Left forelimb (tissue), 1 donor: ENCODE measurements at regions not wholly inside any gene's neighbourhood (a gene's known extent, or its start where the extent isn't known, plus 50 kb on each side); places are given as distances from the start of the nearest gene placed in this dataset.
"Not testable (repeated sequence)": the region's sequence is repeated elsewhere in the genome, so short reads cannot be mapped to it uniquely, and the experiment has no call there.

Experiments used
- DNase-seq: peaks from one replicate; pipeline ENCODE4 v3.0.0-alpha.2; 2018; ENCODE audit warnings: low spot score

DNA sequence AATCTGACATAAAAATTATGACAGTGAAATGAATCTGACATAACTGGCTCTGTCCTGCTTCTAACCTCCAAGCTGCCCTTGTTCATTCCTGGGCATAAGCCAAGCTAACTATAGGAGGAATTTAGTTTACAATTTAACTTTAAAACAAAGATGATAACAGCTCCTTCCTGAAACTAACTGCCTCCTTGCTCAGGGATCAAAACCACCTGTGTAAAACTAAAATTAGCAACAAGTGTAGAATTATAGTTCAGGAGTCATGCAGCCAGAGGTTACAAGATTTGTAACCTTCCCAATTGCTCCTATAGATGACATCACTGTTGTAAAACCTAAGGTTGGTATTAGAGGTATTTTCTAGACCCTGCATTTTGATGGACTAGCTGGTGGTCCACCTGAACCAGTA lies 256.4 kb upstream of the POM121L12 start:
- no peak for DNase-seq

DNA sequence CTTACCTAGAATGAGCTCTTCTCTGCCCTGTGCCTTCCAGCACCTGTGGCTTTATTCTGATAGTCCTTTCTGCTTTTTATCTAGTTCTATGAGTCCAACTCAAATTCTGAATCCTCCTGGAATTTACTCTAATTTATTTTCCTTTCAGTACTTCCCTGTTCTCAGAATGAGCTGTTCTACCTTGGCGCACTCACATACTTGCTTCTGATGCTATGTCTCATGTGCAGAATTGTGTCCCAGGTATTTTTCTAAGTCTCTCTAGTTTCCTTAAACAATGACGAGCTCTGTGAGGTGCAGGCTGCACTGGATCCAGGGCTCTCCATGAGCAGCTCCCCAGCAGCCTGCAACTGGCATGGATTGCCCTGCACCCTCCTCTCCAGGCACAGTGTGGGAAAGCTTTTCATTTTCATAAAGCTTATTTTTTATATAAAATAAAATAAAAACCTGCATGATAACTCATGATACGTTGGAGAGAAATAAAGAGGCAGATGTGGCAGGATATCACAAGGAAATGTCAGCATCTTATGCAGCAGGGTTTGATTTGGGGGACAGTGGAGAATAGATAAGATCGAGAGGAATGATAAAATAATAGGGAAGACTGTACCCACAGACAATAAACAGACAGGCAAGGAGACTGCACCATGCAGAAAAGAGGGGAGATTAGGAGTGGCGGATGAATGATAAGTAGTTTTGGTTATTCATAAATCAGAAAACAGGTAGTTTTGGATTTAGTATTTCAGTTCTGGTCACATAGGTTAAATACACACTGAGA lies 258.2 kb upstream of the POM121L12 start:
- no peak for DNase-seq

DNA sequence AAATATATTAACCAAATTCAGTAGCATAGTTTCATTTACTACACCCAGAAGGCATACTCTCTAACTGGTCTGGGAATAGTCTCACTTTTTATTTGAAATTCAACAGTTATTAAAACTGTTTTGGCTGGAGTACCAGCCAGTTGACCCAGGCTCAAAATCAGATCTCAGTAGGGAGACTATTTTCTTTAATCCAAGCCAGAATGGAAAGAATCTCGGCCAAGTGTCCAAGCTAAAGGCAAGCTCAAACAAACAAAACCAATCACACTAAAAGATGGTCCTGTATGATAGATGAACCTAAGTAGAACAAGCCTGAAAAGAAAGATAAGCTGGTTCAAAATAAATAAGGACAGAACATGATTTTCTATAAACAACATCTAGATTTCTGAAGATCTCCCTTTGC lies 259.6 kb upstream of the POM121L12 start:
- DNase-seq, result no peak

DNA sequence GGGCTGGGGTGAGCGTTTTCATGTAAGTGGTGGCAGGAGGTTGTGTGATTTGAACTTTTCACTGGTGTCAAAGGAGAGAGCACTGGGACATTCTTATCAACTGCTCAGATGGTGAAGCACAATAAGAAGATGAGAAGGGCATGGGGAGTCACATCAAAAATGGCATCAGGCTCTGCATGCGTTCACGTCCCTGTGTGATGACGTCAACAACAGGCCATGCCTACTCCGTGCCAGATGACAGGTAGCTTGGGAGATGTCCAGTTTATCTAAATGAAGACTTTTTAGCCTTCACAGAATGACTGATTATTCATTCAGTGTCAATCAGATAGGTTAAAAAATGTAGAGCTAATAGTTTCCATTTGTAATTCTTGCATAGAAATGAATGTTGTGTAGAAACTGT lies 264.3 kb upstream of the POM121L12 start:
- DNase-seq, result no peak

DNA sequence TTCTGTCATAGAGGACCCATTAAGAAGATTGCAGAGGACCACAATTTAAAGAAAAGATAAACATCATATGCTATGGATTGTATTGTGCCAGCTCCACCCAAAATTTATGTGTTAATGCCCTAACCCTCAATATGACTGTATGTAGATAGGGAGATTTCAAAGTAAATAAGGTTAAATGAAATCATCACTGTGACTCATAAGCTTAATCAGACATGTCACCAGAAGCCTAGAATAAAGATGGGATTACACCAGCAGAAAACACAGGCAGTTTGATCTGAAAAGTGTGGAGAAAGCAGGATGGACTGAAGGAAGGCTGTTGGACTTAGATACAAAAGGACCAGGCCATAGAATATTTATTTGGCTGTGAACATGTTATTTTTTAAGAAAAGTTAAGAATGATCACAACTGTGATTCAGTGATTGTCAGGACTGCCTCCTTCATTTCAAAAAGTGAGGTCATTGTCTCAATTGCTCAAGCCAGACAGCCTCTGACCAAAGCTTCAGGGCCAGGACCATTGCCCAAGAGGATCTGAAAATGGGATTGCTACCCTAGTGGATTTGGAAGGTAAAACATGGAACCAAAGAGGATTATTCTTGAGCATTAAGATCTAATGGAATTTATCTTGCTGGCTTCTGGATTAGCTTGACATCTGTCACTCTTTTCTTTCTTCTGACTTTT lies 270.8 kb upstream of the POM121L12 start:
- DNase-seq, result no peak

DNA sequence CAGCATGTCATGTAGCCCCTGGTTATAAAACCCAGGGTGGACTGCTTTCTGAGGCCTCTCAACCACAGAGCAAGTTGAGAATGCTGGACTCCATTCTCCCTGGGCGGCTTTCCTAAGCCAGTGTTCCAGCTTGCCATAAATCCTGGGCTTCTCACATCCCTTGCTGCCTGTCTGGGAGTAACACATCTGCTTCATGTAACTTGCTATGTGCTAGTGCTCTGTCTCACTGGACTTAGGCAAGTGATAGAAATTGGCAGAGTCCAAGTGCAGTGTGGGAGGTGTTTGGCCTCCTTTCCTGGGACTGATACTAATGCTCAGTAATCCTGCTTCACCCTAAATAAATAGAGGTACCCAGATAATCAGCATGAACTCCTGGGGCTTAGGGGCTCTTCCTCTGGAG lies 277.1 kb upstream of the POM121L12 start:
- DNase-seq, result no peak

DNA sequence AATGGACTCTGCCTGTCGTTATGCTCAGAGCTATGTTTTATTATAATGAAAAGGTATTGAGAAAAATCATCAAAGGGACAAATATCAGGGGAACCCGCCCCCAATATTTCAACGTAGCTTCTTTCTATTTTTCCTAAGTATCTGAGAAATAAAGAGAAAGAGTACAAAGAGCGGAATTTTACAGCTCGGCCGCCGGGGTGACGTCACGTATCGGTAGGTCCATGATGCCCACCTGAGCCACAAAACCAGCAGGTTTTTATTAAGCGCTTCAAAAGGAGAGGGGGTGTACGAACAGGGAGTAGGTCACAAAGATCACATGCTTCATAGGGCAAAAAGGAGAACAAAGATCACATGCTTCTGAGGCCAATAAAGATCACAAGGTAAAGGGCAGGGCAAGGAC lies 281.6 kb upstream of the POM121L12 start:
- DNase-seq, result no peak

DNA sequence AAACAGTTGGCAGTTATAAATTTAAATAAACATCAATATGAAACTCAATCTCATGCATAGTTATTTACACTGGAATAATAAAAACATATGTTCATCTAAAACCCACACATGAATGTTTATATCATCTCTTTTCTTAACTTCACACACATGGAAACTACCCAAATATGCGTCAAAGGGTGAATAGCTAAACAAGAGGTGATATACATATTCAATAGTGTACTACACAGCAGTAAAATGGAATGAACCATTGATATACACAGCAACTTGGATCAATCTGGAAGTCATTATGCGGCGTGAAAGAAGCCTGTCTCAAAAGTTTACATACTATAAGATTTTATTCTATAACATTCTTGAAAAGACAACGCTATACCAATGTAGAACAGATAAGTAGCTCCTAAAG lies 282.5 kb upstream of the POM121L12 start:
- no peak for DNase-seq

DNA sequence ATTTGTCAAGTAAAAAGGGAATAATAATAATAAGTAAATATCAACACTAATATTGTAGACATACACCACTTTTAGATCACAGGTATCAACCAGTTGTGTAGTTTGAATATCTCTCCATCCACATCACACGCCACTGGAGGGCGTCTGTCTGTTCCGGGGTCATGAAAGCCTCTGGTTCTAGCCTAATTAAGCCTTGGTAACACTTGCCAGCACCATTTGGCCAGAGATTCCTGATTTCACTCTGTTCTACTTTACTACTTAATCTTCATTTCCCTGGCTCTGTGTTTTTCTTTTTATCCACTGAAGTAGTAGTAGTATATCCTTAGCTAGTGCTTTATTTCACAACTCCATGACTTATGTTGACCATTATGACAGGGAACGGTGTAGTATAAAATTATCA lies 285.6 kb upstream of the POM121L12 start:
- no peak for DNase-seq

DNA sequence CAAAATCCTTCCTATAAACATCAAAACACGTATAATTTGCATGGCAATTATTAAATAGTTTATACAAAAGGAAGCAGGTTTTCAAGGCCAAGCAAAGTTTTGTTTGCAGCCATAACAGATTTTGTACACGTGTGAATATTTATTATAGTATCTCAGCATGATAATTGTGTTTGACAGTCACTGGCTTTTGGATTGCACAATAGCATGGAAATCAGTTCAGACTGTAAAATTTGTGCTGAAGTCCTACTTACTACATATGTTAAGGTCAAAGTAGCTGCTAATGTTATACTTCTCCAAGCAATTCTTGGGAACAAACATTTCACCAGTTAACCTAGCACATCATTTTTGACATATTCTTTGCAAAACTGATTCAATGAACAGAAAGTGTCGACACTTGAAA lies 287.6 kb upstream of the POM121L12 start:
- no peak for DNase-seq

DNA sequence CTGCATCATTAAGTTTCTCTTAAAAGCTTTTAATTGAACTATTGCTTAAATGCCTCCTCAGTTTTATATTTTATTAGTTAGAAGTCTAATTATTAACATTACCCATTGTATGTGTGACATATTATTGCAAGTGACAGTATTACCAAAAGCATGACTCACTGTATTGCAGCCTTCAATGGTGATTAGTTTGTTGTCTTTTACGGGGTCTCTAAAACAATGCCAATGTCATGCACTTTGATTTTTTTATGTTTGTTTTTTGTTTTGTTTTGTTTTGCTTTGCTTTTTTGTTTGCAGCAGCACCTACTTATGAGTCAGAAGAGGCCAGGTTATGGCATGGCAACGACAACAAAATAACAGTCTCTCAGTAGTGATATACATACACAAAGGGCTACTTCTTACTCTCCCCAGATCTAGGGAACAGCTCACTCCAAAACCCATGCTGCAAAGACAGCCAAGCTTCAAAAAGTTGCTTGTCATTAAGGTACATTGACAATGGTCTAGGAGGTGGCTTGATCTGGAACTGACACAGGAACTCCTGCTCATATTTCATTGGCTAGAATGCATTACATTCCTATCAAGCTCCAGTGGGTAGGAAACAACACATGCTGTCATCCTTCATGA lies 293.7 kb upstream of the POM121L12 start:
- no peak for DNase-seq

DNA sequence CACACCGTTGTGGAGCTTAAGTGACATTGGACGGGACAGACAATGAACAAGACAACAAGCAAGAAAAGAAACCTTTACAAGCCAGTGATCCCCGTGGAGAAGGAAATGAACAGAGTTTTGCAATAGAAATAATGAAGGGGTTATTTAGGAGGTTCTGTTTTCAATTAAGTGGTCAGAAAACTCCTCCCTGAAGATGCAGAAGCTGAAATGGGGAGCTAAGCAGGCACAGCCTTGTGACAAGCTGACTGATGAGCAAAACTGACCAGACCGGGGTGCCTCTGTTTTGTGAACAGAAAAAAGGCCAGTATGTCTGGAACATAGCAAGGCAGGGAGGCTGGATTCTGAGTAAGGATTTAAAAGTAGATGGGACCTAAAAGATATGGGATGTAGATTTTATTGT lies 299.8 kb upstream of the POM121L12 start:
- no peak for DNase-seq

DNA sequence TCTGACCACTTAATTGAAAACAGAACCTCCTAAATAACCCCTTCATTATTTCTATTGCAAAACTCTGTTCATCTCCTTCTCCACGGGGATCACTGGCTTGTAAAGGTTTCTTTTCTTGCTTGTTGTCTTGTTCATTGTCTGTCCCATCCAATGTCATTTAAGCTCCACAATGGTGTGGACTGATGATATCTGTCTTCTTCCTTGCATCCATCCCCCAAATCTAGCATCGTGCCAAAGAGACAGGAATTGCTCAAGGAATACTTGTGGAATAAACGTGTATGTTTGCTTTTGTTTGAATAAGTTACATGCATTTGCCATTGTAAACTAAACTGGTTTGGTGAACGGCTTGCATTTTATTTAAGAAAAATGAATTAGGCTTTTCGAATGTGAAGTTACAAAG lies 306.8 kb upstream of the POM121L12 start:
- DNase-seq, result not testable (repeated sequence)

DNA sequence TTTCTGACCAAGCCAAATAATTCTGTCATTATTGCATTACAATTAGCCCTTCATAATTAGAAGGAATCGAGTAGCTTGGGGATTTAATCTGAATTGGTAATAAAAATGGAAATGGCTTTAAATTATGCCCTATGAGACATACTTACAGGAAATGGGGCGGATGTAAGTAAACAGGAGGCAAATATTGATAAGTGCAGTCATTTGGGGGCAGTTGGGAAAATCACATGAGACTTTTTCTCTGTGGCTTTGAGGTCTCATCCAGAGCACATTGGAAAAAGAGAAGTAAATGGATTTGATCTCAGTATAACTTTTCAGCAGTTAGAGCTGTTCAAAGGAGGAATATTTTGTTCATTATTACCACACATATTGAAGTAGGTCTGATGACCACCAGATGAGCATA lies 307.8 kb upstream of the POM121L12 start:
- no peak for DNase-seq

DNA sequence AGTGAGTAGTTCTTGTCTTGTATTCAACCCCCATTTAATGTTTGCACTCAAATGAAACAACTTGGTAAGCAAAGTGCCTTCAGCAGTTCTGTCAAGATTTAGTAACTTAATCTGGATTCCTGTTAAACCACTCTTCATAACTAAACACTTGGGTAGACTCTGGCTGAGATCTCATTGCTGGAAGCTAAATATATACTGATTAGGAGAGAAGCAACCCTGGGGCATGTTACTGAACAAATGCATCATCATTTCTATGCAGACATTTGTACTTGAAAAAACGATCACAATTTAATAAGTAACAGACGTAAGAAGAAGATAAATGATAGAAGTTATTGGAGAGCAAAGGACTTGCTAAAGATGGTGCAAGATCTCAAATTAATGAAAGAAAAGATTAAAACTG lies 308.4 kb upstream of the POM121L12 start:
- no peak for DNase-seq

DNA sequence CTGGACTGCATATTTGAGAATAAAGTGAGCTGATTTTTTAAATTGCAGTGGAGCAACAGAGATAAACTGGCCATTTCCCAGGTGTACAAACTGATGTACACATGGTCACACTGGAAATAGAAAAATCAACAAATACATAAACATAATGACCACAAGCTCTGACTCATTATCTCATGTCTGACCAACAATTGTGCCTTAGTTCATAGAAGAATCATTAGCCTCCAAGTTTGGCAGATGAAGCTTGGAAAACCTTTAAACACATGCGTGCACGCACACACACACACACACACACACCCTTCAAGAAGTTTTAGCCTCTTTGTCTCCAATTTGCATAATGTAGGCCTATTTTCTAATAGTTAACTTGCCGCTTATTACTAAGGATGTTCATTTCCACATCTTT lies 308.9 kb upstream of the POM121L12 start:
- DNase-seq, result no peak

DNA sequence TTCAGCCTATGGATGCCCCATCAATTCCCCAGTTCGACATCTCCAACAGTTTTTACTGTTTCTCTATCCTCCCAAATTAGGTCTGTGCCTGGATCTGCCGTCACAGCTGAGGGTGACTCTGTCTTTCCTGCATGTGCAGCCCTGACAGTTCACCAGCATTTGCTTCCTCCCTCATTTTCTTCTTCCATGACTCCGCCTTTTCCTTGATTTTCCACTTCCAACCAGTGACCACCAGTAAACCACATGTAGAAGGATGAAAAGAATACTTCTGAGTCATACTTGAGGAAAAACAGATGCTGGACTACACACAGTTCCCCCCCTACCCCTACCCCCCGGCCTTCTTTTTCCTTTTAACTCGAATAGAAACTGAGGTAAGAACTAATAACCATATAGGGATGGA lies 311.8 kb upstream of the POM121L12 start:
- no peak for DNase-seq

DNA sequence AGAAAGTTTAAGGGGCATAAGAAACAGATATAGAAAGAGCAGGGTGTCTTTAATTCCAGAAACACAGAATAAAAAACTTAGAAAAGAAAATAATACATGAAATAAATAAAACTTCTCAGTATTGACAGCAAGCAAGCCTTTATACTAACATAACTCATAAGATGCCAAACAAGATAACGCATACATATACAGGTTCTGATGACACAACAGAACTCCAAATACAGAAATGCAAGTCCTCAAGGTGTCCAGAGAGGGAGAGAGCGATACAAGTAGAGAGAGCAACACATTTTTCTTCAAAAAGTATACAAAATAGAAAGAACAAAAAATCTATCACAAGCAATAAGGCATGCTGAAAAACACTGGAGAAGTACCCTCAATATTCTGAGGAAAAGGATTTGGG lies 314.6 kb upstream of the POM121L12 start:
- DNase-seq, result no peak

DNA sequence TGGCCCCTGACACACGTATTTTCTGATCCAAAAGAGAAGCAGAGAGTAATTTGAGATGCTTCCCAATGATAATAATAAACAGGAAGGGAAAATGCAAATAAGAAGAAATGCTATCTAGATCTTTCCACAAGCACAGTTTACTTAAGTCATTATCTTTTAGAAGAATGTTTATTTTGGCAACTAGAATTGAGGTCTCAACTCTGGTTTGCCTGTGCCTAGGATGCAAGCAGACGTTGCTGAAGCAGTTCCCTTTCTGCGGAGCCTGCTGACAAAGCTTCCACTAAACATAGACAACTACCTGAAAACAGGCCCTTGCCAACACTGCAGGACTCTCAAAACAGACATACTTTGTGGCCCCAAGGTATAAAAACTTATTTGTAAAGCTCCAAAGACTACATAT lies 315.8 kb upstream of the POM121L12 start:
- DNase-seq, result no peak

DNA sequence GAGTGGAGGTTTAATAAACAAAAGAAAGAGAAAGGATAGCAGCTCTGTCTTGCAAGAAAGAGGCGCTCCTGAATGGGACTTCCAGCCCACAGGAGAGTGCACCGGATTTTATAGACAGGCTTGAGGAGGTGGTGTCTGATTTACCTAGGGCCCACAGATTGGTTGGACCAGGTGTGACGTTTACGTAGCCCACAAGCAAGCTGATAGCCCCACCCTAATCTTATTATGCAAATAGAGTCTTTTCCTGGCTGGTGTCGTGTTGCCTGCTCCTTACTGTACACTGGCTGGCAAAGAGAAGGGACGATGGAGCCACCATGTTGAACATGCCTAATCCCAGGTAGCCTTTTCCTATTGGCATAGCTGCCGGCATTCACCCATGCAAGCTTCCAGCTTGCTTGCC lies 319.7 kb upstream of the POM121L12 start:
- DNase-seq, result no peak

DNA sequence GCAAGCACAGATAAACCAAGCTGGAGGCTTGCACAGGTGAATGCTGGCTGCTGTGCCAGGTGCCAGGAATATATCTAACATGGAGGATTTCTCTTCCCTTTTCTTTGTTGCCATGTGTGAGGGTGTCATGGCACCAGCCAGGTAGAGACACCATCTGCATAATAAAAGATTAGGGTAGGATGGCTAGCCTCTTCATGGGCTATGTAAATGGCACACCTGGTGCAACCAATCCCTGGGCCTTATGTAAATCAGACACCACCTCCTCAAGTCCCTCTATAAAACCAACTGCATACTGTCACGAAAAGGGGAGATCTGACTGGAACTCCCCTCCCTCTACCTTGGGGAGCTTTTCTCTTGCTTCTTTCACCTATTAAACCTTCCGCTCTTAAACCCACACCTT lies 322.5 kb upstream of the POM121L12 start:
- no peak for DNase-seq

DNA sequence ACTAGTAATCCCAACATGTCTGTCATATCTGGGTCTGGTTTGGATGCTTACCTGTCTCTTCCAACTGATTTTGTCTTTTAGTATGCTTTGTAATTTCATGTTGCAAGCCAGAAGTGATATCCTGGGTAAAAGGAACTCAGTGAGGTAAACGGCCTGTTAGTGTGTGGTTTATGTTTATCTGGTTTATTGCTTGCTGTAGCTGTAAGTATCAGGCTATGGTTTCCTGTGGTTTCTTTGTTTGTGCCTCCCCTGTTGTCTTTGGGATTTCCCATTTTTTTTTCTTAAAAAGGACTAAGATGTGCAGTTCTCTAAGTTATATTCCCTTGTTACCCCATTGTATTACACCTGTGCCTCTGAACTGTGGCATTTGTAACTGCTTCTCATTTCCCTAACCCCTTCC lies 323.5 kb upstream of the POM121L12 start:
- DNase-seq, result no peak

DNA sequence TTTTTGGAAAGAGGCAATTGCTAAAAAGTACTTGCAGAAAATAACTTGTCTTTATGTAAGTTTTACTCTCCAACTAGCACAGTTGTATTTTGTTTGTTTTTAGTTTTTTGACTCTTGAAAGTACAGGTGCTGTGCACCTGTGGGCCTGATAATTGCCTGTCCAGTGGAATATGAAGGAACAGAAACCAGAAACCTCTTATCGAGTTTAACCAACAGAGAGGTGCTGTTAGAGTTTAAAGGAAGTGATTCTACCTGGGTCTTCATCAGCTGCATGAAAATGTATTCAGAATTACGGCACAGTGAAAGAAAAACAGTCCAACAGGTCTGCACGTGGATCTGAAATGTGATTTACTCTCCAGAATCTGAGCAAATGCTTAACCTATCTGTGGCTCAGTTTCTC lies 326.6 kb upstream of the POM121L12 start:
- DNase-seq, result no peak

DNA sequence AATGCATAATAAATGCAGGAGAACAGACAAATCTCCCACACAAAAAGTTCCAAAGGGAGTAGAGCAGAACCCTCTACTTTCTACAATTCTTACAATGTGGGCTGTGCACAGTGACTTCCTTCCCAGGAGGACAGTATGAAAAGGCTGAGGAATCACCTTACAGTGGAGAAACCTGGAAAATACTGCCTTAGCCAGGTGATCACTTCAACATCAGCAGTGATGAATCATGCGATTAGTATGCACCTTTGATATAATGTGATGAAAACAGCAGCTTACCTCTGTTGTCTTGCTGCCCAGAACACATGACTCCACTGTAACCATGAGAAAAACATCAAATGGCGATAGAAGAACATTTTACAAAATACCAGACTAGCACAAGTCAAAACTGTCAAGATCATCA lies 329.7 kb upstream of the POM121L12 start:
- DNase-seq, result no peak
